Heart left ventricle (tissue), 13 donors: ENCODE measurements at regions not wholly inside any gene's neighbourhood (a gene's known extent, or its start where the extent isn't known, plus 50 kb on each side); places are given as distances from the start of the nearest gene placed in this dataset.

ENCODE experiments used
- POLR2A ChIP-seq, 2 donors: fragments of 450-650 bp; IDR thresholded peaks; one replicate each; pipeline ENCODE4 v1.6.1; 2017; ENCODE audit warnings: antibody characterized with exemption in 2 of 2, mild to moderate bottlenecking in 2 of 2, moderate library complexity in 2 of 2
- TF ChIP-seq, protein P1 (sequence below), 12 donors: fragments of 200-600 bp; sonication (generic) in 4 of 12; IDR thresholded peaks; one replicate each; pipeline versions ENCODE4 v1.5.0 to v1.8.0; 2018 to 2022; ENCODE audit warnings: antibody characterized with exemption in 12 of 12, mild to moderate bottlenecking in 5 of 12
- donor health status: ischemic (EF 13 %, LVEDD 7.1; RV severe dilation, severe dysfunction).
- donor health status: DM: no; HTN: yes; CAD: no.
- donor health status: DM: no; HTN: no; CAD: no.
- donor health status: ischemic (EF 25% LVEDD 6.9; RV normal size, moderate dysfunction).
- donor health status: ischemic (EF 25% LVEDD 5.7; RV mildly dilated, moderate dysfunction).
- donor health status: ischemic (EF 35%, LVEDD 5.7; RV mildly dilated, moderate dysfunction).
- donor health status: nonischemic (EF 11% LVEDD 7.7; RV severe dilation, severe dysfunction).
- donor health status: DM: yes; HTN: yes; CAD: no.
- donor health status: PGD.
- donor health status: ischemic (EF 29% LVEDD 5.4; RV normal size, mild dysfunction).
- donor health status: nonischemic (EF 23%, LVEDD 6.1; RV moderate dilation, normal function).

DNA sequence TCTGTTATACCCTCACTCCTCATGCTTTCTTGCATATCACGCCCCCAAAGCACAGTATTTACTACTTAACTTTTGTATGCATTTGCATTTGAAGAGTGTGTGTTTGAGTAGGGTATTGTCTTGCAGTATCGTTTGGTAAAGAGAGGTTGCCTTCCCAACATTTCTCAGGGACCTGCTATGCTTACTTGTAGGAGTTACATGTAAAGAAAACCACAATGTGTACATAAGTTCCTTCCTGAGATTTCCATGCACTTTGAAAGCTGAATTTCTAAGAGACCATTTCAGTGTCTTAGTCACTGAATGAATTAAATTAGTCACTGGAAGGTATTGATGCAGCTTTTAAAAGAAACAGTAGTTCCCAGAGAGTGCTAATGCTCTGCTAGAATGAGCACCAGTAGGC, 159.3 kb upstream of the LAMA2 start:
- TF ChIP-seq, protein P1, sequence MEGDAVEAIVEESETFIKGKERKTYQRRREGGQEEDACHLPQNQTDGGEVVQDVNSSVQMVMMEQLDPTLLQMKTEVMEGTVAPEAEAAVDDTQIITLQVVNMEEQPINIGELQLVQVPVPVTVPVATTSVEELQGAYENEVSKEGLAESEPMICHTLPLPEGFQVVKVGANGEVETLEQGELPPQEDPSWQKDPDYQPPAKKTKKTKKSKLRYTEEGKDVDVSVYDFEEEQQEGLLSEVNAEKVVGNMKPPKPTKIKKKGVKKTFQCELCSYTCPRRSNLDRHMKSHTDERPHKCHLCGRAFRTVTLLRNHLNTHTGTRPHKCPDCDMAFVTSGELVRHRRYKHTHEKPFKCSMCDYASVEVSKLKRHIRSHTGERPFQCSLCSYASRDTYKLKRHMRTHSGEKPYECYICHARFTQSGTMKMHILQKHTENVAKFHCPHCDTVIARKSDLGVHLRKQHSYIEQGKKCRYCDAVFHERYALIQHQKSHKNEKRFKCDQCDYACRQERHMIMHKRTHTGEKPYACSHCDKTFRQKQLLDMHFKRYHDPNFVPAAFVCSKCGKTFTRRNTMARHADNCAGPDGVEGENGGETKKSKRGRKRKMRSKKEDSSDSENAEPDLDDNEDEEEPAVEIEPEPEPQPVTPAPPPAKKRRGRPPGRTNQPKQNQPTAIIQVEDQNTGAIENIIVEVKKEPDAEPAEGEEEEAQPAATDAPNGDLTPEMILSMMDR (IDR thresholded peaks at IDR 0.05): no peak
- no peak for TF ChIP-seq POLR2A (IDR thresholded peaks at IDR 0.05)
